ENCODE measurements at regions not wholly inside any gene's neighbourhood (a gene's known extent, or its start where the extent isn't known, plus 50 kb on each side); places are given as distances from the start of the nearest gene placed in this dataset.

DNA sequence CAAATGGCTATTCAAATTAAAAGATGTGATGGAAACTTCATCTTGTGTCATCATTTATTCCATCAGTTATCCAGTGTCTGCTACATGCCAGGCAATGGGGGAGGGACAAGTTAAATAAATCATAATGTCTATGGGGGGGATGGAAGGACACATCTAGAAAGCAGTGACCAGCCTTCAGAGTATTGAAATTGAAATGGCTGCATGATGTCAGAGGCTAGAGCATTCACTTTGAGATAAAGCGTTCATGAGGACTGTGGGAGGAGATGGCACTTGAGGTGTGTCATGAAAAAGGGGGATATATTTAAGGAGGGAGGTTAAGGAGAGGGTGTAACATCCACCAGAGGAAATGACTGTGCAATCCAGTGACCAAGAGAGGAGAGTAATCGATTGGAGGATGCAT, 50.6 kb downstream of the SLIT2 start:
- POLR2A ChIA-PET (ENCODE audit: low non-redundant PET): no interaction called here
- CTCF ChIA-PET: no interaction called here
- TF ChIP-seq, protein P1, sequence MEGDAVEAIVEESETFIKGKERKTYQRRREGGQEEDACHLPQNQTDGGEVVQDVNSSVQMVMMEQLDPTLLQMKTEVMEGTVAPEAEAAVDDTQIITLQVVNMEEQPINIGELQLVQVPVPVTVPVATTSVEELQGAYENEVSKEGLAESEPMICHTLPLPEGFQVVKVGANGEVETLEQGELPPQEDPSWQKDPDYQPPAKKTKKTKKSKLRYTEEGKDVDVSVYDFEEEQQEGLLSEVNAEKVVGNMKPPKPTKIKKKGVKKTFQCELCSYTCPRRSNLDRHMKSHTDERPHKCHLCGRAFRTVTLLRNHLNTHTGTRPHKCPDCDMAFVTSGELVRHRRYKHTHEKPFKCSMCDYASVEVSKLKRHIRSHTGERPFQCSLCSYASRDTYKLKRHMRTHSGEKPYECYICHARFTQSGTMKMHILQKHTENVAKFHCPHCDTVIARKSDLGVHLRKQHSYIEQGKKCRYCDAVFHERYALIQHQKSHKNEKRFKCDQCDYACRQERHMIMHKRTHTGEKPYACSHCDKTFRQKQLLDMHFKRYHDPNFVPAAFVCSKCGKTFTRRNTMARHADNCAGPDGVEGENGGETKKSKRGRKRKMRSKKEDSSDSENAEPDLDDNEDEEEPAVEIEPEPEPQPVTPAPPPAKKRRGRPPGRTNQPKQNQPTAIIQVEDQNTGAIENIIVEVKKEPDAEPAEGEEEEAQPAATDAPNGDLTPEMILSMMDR (conservative IDR thresholded peaks at IDR 0.05; ENCODE audit: low read depth): no peak
- no peak for DNase-seq (ENCODE audit: low spot score)
- H3K27ac ChIP-seq: no peak overlapping the region

DNA sequence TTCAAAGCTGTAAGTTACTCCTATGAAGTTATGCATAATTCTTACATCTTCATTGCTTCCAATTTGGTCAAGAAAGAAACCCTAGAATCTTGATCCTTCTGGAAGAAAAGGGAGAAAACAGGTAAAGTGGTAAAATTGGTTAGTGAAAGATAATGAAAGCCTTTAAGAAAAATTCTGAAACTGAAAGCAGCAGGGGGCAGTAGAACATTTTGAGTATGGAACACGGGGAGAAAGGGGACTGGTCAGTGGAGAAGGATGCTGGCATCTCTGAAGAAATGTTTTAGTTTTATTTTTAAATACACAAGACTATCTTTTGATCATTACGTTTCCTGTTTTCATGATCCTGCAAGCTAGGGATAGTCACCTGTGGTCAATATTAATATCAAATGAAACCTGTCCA, 54.3 kb downstream of the SLIT2 start:
- CTCF ChIA-PET: interaction anchor here (0.7 kb wide), 1 partner anchor 402 kb away, joined by 4 read pairs; no protein-coding TSS in a partner anchor
- DNase-seq (ENCODE audit: low spot score): no peak
- POLR2A ChIA-PET (ENCODE audit: low non-redundant PET): no interaction called here
- no peak overlapping the region for H3K27ac ChIP-seq
- TF ChIP-seq, protein P1 (conservative IDR thresholded peaks at IDR 0.05; ENCODE audit: low read depth): no peak

DNA sequence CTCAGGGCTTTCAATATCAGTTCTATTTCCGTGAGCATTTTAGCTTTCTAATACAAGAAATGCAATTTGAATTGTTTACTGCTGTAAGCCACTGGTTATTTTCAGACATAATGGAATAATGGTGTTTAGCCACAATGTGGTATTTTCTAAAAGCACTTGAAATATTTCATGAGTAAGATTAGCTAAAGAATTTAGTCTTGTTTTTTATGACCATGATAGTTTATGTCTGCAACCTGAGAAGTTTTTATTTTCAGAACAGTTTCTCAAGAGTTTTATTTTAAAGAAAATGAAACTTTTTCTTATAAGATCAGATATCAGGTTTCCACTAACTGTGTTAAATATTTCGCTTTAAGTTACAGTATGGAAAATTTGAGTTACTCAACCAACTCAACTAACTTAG, 60.2 kb downstream of the SLIT2 start:
- ChIA-PET CTCF (no interaction called here), POLR2A (ENCODE audit: low non-redundant PET) (no interaction called here)
- no peak overlapping the region for H3K27ac ChIP-seq
- TF ChIP-seq, protein P1 (conservative IDR thresholded peaks at IDR 0.05; ENCODE audit: low read depth): no peak
- no peak for DNase-seq (ENCODE audit: low spot score)

DNA sequence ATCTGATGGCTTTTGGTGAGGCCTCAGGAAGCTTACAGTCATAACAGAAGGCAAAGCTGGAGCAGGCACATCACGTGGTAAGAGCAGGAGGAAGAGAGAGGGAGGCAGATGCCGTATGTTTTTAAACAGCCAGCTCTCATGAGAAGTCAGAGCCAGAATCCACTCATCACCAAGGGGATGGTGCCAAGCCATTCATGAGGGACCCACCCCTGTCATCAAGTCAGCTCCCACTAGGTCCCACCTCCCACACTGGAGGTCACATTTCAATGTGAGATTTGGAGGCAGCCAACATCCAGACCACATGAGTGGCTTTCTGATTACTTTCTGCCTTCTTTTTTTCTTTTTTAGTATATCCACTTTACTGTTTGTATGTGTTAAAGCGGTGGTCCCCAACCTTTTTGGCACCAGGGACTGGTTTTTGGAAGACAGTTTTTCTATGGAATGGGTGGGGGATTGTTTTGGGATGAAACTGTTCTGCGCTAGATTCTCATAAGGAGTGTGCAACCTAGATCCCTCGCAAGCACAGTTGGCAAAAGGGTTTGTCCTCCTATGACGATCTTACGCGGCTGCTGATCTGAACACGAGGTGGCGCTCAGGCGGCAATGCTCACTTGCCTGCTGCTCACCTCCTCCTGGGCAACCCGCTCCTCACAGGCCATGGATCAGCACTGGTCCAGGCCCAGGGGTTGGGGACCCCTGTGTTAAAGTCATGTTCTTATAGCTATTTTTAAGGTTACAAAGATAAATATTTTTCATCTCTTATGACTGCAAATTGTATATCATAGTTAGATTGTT, 61.7 kb downstream of the SLIT2 start:
- TF ChIP-seq, protein P1 (conservative IDR thresholded peaks at IDR 0.05; ENCODE audit: low read depth): no peak
- POLR2A ChIA-PET (ENCODE audit: low non-redundant PET): no interaction called here
- CTCF ChIA-PET: no interaction called here
- no peak overlapping the region for H3K27ac ChIP-seq
- DNase-seq (ENCODE audit: low spot score): no peak

DNA sequence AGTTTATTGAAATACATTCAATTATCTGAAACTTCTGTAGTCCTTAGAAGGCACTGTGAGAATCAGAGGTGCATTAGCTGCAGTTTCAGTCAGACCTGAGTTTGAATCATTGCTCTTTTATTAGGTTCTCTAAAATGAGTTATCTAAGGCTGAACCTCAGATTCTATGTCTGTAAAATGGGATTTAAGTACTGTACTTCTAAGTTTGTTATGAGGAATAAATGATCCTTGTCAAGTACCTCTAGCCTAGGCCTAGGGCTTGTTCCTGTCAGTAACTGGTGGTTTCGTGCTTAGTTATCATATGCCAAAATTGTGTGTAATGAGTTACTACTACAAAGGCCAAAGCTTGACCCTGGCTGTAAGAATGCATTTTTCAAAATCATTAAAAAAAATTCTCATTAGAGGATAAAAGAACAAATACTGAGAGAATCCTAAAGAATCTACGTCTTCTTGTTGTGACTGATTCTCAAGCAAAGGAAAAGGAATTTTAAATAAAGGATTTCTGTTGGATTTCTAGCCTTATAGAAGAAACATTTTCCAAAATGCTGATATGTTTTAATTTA, 65.8 kb downstream of the SLIT2 start:
- POLR2A ChIA-PET (ENCODE audit: low non-redundant PET): no interaction called here
- CTCF ChIA-PET: no interaction called here
- TF ChIP-seq, protein P1 (conservative IDR thresholded peaks at IDR 0.05; ENCODE audit: low read depth): no peak
- DNase-seq (ENCODE audit: low spot score): no peak
- no peak overlapping the region for H3K27ac ChIP-seq

DNA sequence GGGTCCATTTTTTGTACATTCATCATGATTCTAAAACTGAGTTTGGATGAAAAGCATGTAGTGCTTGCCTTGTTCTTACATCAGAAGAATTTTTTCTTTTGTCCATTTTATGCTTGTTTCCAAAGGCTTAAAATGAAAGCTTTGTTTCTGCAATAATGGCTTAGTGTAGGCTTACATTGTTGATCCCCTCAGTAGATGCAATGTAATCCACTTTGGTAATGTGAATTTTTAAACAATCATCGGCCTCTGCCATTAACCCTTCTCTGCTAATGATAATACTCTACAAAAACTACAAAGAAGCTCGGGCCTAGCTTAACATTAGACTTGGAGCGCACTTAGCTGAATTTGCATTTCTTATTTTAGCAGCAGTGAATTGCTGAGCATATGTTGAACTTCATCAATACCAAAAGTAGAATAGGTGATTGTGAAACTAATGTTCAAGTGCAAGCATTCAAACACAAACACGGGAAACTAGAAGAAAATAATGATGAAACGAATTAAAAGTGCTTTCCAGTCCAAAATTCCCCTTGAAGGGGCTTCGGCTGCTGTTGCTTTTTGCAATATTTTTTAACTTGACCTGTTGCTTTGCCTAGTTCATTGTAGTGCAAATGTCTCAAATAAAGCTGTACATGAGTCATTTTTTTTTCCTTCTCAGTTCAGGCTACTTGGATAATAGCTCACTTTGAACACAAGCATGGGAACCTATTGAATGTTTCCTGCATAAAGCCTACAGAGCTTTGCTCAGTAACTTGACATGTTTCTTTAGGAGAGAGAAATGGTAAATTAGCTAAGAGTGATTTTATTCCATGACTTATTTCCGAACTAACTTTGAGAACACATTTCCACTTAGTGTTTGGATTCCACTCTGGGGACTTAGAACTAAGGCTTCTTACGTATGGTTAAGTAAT, 66.5 kb downstream of the SLIT2 start:
- no peak overlapping the region for H3K27ac ChIP-seq
- POLR2A ChIA-PET (ENCODE audit: low non-redundant PET): no interaction called here
- CTCF ChIA-PET: no interaction called here
- no peak for DNase-seq (ENCODE audit: low spot score)
- TF ChIP-seq, protein P1 (conservative IDR thresholded peaks at IDR 0.05; ENCODE audit: low read depth): no peak

Measured in RWPE1 (cell line).